ENCODE measurements at regions not wholly inside any gene's neighbourhood (a gene's known extent, or its start where the extent isn't known, plus 50 kb on each side); places are given as distances from the start of the nearest gene placed in this dataset.

DNA sequence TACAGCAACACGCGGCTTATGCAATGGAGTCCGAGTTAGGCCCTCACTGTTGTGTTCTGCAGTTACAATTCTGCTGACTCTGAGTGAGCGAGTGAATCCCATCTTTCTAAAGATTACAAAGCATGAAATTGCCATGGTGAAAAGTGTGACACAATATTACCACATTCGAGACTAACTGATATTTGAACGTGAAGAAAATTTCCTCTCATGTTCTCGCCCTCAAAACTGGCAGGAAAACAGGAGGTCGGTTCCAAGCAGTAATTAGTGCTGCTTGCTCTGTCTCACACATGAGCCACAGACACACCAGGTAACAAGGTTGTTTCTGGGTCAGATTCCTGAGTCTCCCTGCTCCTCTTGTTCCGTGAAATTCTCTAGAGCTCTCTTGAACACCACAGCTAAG is 93.7 kb upstream of the RIOK3 start:
- Histone ChIP-seq H3K27me3 (ENCODE audit: control insufficient read depth in 1 of 2, insufficient read depth in 2 of 2, low read length in 2 of 2) (no peaks in the 10 kb centered on the region), H3K9me3 (ENCODE audit: low read length) (no peaks in the 10 kb centered on the region), H3K36me3 (replicated peaks in 1 of 2; ENCODE audit: control insufficient read depth in 1 of 2, insufficient read depth in 2 of 2, low read length in 2 of 2) (no peaks in the 10 kb centered on the region), H3K4me1 (ENCODE audit: insufficient read depth, low read length) (peaks cover 51% of the 10 kb centered on the region), H3K27ac (ENCODE audit: extremely low read length, insufficient read depth, low read length) (no peak overlapping the region), H3K4me2 (ENCODE audit: low read depth, low read length) (no peak overlapping the region), H3K4me3 (replicated peaks in 1 of 3; ENCODE audit: insufficient read depth in 1 of 3, low read depth in 2 of 3, low read length in 3 of 3) (no peak overlapping the region), H4K20me1 (ENCODE audit: insufficient read depth, low read length) (no peaks in the 10 kb centered on the region), H3K79me2 (ENCODE audit: insufficient read depth, low read length) (no peaks in the 10 kb centered on the region), H3K9ac (ENCODE audit: insufficient read depth, low read depth, low read length) (no peak overlapping the region), H2AFZ (ENCODE audit: low read length) (no peak overlapping the region)
- intact Hi-C loops (cut with micrococcal nuclease; ENCODE audit: unreplicated experiment), result no loop called here
- FAIRE-seq (no peak), DNase-seq (ENCODE audit: low spot score) (no peak), ATAC-seq (no peak)
- WGBS (ENCODE audit: low lambda C conversion rate), result 96% methylated on average over 9 of the region's 9 CpGs
- ChIA-PET POLR2A (no interaction called here), CTCF (ENCODE audit: low intra/inter-chr PET ratio, low total read pairs) (no interaction called here)
- in situ Hi-C loops (cut with HindIII; ENCODE audit: extremely low pct_ligation_motif_present, low pct_unique_long_range_greater_than_20kb), result no loop called here
- TF ChIP-seq SMAD9 (CRISPR knock-in tag; IDR thresholded peaks at IDR 0.05), result no peak
- no peak for TF ChIP-seq ZBTB46 (CRISPR knock-in tag; IDR thresholded peaks at IDR 0.05; ENCODE audit: borderline replicate concordance)
- no peak for TF ChIP-seq NFYB (CRISPR knock-in tag; IDR thresholded peaks at IDR 0.05)
- TF ChIP-seq HOXA9 (CRISPR knock-in tag; IDR thresholded peaks at IDR 0.05; ENCODE audit: borderline replicate concordance), result no peak
- no peak for TF ChIP-seq MAZ (IDR thresholded peaks at IDR 0.05; ENCODE audit: borderline replicate concordance, low read depth, low read length)
- TF ChIP-seq MAZ (CRISPR knock-in tag; IDR thresholded peaks at IDR 0.05; ENCODE audit: low read depth), result no peak
- TF ChIP-seq HNRNPL (IDR thresholded peaks at IDR 0.05; ENCODE audit: low read depth, low read length), result no peak
- no peak for TF ChIP-seq ZBTB20 (CRISPR knock-in tag; IDR thresholded peaks at IDR 0.05; ENCODE audit: borderline replicate concordance, low read depth)
- BruUV-seq (replicated peaks), result no TSS peak
